ENCODE measurements at regions not wholly inside any gene's neighbourhood (a gene's known extent, or its start where the extent isn't known, plus 50 kb on each side); places are given as distances from the start of the nearest gene placed in this dataset.

DNA sequence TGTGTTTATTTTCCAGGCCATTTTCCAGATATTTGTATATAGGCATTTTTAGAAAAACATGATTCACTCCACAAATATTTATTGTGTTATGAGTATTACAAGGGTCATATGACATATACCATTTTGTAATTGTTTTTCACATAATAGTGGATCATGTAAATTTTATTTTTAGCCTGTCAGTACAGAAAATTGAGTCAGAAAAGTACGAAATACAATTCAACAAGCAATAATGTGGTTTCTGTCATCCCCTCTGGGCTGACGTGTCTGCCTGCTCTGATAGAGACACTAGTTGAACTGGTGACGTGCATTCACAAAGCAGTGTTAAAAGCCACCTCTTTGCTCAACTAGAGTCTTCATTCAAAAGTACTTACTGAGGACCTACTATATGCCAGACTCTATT, 97.9 kb upstream of the STEAP1B start:
- TF ChIP-seq, protein P1, sequence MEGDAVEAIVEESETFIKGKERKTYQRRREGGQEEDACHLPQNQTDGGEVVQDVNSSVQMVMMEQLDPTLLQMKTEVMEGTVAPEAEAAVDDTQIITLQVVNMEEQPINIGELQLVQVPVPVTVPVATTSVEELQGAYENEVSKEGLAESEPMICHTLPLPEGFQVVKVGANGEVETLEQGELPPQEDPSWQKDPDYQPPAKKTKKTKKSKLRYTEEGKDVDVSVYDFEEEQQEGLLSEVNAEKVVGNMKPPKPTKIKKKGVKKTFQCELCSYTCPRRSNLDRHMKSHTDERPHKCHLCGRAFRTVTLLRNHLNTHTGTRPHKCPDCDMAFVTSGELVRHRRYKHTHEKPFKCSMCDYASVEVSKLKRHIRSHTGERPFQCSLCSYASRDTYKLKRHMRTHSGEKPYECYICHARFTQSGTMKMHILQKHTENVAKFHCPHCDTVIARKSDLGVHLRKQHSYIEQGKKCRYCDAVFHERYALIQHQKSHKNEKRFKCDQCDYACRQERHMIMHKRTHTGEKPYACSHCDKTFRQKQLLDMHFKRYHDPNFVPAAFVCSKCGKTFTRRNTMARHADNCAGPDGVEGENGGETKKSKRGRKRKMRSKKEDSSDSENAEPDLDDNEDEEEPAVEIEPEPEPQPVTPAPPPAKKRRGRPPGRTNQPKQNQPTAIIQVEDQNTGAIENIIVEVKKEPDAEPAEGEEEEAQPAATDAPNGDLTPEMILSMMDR (IDR thresholded peaks at IDR 0.05) = no peak
- TF ChIP-seq POLR2A (IDR thresholded peaks at IDR 0.05) = no peak

All from thyroid gland (tissue), 4 donors.